ENCODE measurements at regions not wholly inside any gene's neighbourhood (a gene's known extent, or its start where the extent isn't known, plus 50 kb on each side); places are given as distances from the start of the nearest gene placed in this dataset.

DNA sequence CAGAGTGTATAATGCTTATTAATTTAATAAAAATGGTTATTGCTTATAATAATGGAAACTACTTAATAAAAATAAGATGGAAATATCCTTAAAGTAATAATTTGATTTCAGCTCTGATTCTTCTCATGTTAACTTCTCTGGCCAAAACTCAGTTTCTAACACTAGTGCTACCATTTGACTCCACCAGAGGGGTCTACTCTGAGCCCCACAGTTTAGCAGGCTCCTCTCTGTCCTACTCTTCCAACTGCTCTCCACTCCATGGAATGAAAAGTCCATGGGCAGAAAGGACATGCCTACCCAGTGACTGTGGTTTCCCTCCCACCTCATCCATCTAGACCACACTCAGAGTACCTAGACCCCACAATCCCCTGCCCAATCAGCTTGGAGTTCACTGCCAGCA, 489.1 kb upstream of the CAMK1G start:
- Histone ChIP-seq H3K9me2 (ENCODE audit: insufficient read depth, low read length) (no peaks in the 10 kb centered on the region), H2AFZ (ENCODE audit: low read length) (no peak overlapping the region), H3K27ac (ENCODE audit: low read depth, low read length, poor library complexity, severe bottlenecking) (no peak overlapping the region), H3K79me2 (ENCODE audit: insufficient read depth, low read depth, low read length) (no peaks in the 10 kb centered on the region), H3K4me2 (ENCODE audit: low read length) (no peak overlapping the region), H3K36me3 (ENCODE audit: insufficient read depth, low read length) (no peaks in the 10 kb centered on the region), H3K9me3 (ENCODE audit: low read length) (no peaks in the 10 kb centered on the region), H4K20me1 (ENCODE audit: insufficient read depth, low read length) (no peaks in the 10 kb centered on the region), H3K4me3 (ENCODE audit: low read depth, low read length, poor library complexity, severe bottlenecking) (no peak overlapping the region), H3K4me1 (ENCODE audit: insufficient read depth, low read length, poor library complexity, severe bottlenecking) (no peaks in the 10 kb centered on the region)
- TF ChIP-seq, protein P1, sequence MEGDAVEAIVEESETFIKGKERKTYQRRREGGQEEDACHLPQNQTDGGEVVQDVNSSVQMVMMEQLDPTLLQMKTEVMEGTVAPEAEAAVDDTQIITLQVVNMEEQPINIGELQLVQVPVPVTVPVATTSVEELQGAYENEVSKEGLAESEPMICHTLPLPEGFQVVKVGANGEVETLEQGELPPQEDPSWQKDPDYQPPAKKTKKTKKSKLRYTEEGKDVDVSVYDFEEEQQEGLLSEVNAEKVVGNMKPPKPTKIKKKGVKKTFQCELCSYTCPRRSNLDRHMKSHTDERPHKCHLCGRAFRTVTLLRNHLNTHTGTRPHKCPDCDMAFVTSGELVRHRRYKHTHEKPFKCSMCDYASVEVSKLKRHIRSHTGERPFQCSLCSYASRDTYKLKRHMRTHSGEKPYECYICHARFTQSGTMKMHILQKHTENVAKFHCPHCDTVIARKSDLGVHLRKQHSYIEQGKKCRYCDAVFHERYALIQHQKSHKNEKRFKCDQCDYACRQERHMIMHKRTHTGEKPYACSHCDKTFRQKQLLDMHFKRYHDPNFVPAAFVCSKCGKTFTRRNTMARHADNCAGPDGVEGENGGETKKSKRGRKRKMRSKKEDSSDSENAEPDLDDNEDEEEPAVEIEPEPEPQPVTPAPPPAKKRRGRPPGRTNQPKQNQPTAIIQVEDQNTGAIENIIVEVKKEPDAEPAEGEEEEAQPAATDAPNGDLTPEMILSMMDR (conservative IDR thresholded peaks at IDR 0.05; ENCODE audit: low read length): no peak
- TF ChIP-seq EZH2phosphoT487 (IDR thresholded peaks at IDR 0.05; ENCODE audit: borderline replicate concordance, low read depth, low read length): no peak
- intact Hi-C loops (cut with micrococcal nuclease; ENCODE audit: unreplicated experiment): no loop called here
- ChIA-PET POLR2A (no interaction called here), CTCF (ENCODE audit: unreplicated experiment) (no interaction called here)
- BruUV-seq (replicated peaks): no TSS peak
- DNase-seq (ENCODE audit: low spot score): no peak

DNA sequence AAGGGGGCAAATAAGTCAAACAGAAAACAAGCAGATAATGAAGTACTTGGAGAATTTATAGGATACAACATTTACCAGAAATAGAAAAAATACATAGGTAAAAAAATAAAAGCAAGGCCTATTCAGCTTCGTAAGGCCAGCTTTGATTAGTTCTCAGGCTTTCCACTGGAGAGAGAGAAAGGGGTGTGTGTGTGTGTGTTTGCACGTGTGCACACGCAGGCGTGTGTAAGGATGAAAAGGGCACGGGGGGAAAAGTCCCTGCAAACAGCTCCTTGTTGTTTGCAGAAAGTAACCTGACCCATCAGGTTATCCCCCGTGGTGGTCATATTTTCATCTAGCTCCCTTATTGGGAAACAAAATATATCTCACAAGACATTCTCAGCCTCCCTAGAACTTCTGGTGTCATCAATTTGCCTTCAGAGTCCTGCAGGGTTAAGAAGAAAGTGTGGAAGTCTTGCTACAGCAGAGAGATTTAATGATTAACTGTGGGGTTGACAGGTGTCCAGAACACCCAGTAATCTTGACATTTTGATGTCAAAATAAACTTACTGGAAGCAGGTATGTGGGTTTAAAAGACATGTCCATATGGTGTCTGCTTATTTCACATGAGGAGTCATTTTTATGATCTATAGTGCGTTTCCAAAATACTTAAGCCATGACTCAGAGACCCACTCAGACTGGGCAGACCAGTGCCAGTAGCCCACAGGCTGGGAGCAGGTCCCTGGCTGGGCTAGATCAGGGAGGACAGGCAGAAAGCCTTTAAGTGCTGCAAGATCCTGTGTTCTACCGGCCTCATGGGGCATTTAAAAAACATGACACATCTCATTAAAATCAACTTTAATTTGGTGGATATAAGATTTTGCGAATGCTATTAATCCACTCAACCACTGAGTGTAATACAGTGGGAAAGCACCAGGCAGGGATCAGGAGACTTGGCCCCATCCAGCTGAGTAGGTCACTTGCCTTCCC, 487.6 kb upstream of the CAMK1G start:
- H3K9me3 ChIP-seq (ENCODE audit: low read length): no peaks in the 10 kb centered on the region
- no peak for DNase-seq (ENCODE audit: low spot score)
- H4K20me1 ChIP-seq (ENCODE audit: insufficient read depth, low read length): no peaks in the 10 kb centered on the region
- H3K79me2 ChIP-seq (ENCODE audit: insufficient read depth, low read depth, low read length): no peaks in the 10 kb centered on the region
- H3K4me1 ChIP-seq (ENCODE audit: insufficient read depth, low read length, poor library complexity, severe bottlenecking): no peaks in the 10 kb centered on the region
- no peaks in the 10 kb centered on the region for H3K36me3 ChIP-seq (ENCODE audit: insufficient read depth, low read length)
- no peak overlapping the region for H3K4me3 ChIP-seq (ENCODE audit: low read depth, low read length, poor library complexity, severe bottlenecking)
- CTCF ChIA-PET (ENCODE audit: unreplicated experiment): no interaction called here
- H3K9me2 ChIP-seq (ENCODE audit: insufficient read depth, low read length): no peaks in the 10 kb centered on the region
- no peak for TF ChIP-seq EZH2phosphoT487 (IDR thresholded peaks at IDR 0.05; ENCODE audit: borderline replicate concordance, low read depth, low read length)
- TF ChIP-seq, protein P1 (conservative IDR thresholded peaks at IDR 0.05; ENCODE audit: low read length): no peak
- POLR2A ChIA-PET: interaction anchor here (0.7 kb wide), 1 partner anchor 114 kb away, joined by 8 read pairs; no protein-coding TSS in a partner anchor
- intact Hi-C loops (cut with micrococcal nuclease; ENCODE audit: unreplicated experiment): no loop called here
- no peak overlapping the region for H3K4me2 ChIP-seq (ENCODE audit: low read length)
- H3K27ac ChIP-seq (ENCODE audit: low read depth, low read length, poor library complexity, severe bottlenecking): no peak overlapping the region
- H2AFZ ChIP-seq (ENCODE audit: low read length): no peak overlapping the region
- no TSS peak for BruUV-seq (replicated peaks)

DNA sequence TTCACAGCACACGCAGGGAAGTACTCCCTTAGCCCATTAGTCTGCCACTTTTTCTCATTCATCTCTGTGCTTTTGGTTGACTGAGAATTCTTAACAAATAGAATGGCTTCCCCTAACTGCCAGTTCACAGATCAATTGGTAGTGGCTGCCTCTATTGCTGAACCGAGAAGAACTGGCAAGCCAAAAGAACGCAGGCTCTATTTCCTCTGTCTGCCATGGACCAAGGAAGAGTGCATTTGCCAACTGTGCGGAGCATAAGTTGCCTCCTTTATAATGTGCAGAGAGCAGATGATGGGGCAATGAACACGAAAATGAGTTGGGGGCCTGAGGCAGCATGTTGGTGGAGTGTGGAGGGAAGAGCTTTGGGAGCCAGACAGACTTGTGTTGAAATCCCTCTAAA, 483.1 kb upstream of the CAMK1G start:
- ChIA-PET POLR2A (interaction anchor here (0.6 kb wide), 1 partner anchor 48 kb away, joined by 5 read pairs; no protein-coding TSS in a partner anchor), CTCF (ENCODE audit: unreplicated experiment) (no interaction called here)
- BruUV-seq (replicated peaks): no TSS peak
- no peak overlapping the region for H3K4me3 ChIP-seq (ENCODE audit: low read depth, low read length, poor library complexity, severe bottlenecking)
- no peaks in the 10 kb centered on the region for H3K79me2 ChIP-seq (ENCODE audit: insufficient read depth, low read depth, low read length)
- no peaks in the 10 kb centered on the region for H3K4me1 ChIP-seq (ENCODE audit: insufficient read depth, low read length, poor library complexity, severe bottlenecking)
- H3K36me3 ChIP-seq (ENCODE audit: insufficient read depth, low read length): no peaks in the 10 kb centered on the region
- H3K9me2 ChIP-seq (ENCODE audit: insufficient read depth, low read length): no peaks in the 10 kb centered on the region
- H3K27ac ChIP-seq (ENCODE audit: low read depth, low read length, poor library complexity, severe bottlenecking): no peak overlapping the region
- no peak overlapping the region for H3K4me2 ChIP-seq (ENCODE audit: low read length)
- no peaks in the 10 kb centered on the region for H4K20me1 ChIP-seq (ENCODE audit: insufficient read depth, low read length)
- H3K9me3 ChIP-seq (ENCODE audit: low read length): no peaks in the 10 kb centered on the region
- no peak overlapping the region for H2AFZ ChIP-seq (ENCODE audit: low read length)
- no peak for TF ChIP-seq EZH2phosphoT487 (IDR thresholded peaks at IDR 0.05; ENCODE audit: borderline replicate concordance, low read depth, low read length)
- TF ChIP-seq, protein P1 (conservative IDR thresholded peaks at IDR 0.05; ENCODE audit: low read length): no peak
- intact Hi-C loops (cut with micrococcal nuclease; ENCODE audit: unreplicated experiment): no loop called here
- no peak for DNase-seq (ENCODE audit: low spot score)
